8988T (cell line): ENCODE measurements at regions not wholly inside any gene's neighbourhood (a gene's known extent, or its start where the extent isn't known, plus 50 kb on each side); places are given as distances from the start of the nearest gene placed in this dataset.

Source experiments
- DNase-seq: peaks from one replicate; pipeline ENCODE4 v3.0.0; 2011

DNA sequence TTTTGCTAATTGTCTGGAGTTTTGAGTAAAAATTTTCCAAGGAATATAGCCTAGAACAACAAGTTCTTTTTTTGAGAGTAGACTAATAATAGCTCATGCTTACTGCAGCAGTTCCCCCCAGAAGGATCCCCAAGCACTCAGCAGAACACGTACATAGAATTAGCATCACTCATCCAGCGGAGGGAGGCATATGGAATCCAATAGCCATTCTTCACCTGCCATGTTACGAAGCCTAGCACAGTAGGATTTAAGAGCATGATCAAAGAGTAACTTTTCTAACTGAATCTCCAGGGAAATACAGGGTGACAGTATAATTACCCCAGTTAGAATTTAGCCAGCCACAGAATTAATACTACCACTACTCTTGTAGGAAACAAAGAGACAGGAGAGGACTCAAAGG, 511.7 kb upstream of the NOX3 start:
- DNase-seq: no peak

GRCh38 chr6:155964544-155964943, 508.9 kb upstream of the NOX3 start:
- no peak for DNase-seq

- no peak for DNase-seq
Observed at GRCh38 chr6:155962276-155962675, 506.6 kb upstream of the NOX3 start.

GRCh38 chr6:155959898-155960495, 504.4 kb upstream of the NOX3 start:
- no peak for DNase-seq

DNA sequence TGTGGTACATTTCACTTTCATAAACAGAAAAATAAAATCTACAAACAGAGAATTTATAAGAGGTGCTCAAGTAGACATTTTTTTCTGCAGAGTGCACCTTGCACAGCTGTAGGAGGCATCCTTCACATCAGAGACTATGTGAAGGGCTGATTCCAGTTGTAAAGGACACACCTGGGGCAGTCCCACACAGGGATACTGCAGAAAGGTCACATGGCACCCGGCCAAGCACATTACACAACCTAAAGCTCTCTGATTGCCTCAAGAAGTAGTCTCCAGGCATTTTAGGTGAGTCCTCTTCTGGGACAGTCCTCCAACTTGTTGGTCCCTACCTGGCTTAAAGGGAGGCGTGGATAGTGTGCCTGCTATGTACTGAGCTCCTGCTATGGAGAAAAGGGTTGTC, 502.9 kb upstream of the NOX3 start:
- DNase-seq: no peak

DNA sequence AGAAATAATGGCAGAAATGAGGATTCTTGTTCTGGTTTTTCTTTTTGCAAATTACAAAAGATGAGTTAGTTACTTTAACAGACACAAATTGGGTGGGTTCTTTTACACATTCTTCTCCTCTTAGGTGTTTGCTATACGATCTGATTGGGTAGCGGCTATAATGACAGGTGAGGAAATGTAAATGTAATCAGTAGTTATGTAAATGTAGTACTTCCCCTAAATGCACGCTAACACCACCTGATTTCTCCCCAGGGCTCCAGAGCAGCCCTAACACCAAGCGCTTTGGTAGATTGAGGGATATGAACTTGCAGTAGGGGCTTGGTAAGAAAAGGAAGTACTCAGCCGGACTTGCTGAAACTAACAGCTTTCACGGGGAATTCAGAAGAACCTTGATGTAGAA, 499.4 kb upstream of the NOX3 start:
- DNase-seq: no peak

DNA sequence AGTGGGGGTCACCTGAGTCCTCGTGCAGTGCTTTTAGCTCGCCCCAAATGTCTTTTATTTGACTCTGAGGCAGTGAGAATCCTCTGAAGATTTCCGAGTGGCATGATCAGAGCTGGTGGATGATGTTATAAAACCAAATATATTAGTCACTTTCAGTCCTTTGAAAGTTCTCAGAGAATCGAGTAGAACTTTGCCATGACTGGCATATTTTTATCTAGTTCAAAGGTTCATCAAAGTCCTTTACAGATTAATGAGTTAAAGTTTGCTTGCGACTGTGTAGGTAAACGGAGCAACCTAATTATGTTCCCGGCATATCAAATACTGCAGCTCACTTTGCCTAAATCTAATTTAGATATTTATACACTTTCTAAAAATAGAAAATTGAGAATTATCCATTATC, 498.5 kb upstream of the NOX3 start:
- DNase-seq: no peak

- no peak for DNase-seq
Observed at GRCh38 chr6:155949256-155949655, 493.6 kb upstream of the NOX3 start.

GRCh38 chr6:155946860-155947259, 491.2 kb upstream of the NOX3 start:
- DNase-seq: no peak

DNA sequence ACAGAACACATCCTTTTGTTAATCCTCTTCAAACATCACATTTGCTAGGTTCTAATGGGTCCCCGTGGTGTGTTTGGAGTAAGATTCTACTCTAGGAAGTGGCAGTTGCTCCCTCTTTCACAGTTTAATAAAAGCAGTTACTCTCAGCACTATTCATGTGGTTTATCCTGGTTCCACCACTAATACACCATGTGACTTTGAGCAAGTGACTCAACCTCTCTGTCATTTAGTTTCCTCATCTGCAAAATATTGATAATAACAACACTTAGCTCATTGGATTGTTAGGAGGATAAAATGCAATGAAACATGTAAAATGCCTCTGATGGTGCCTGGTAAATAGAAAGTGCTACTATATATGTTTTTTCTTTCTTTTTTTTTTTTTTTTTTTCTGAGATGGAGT, 488.0 kb upstream of the NOX3 start:
- no peak for DNase-seq

- DNase-seq: no peak
Observed at GRCh38 chr6:155939253-155939652, 483.6 kb upstream of the NOX3 start.

- no peak for DNase-seq
Observed at GRCh38 chr6:155936551-155936950, 480.9 kb upstream of the NOX3 start.

- no peak for DNase-seq
Observed at GRCh38 chr6:155936127-155936526, 480.5 kb upstream of the NOX3 start.

DNA sequence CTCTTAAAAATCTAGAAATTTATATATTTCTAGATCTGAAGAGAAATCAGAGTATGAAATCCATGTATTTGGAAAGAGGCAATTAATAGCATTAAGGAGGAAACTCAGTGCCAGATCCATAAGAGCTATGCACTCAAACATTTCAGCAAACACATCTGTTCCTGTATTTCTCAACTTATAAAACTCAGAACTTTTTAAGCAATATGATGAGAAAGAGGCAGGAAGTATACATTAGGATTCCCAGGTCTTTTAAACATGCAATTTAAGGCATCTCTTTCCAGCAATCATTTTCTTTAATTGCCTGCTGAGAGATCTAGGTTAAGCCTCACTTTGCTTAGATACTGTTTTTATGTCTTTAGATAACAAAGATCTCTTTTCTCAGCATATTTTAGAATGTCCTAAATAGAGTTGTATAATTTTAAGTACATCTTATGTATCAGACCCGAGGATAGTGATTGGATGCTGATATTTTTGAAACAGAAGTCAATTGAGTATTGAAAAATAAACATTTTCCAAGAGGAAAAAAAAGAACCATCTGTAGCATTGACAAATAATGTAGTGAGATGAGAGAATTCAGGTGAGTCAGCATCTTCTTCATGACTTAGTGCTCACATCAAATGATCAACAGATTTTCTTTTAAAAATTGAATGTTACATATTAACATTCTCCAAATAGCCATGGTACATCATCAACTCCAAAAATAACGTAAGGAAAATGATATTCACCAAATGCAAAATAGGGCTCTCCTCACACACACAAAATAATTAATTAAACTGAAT, 461.4 kb upstream of the NOX3 start:
- no peak for DNase-seq

GRCh38 chr6:155915651-155916050, 460.0 kb upstream of the NOX3 start:
- DNase-seq: no peak

- DNase-seq: no peak
Observed at GRCh38 chr6:155913816-155914215, 458.2 kb upstream of the NOX3 start.

DNA sequence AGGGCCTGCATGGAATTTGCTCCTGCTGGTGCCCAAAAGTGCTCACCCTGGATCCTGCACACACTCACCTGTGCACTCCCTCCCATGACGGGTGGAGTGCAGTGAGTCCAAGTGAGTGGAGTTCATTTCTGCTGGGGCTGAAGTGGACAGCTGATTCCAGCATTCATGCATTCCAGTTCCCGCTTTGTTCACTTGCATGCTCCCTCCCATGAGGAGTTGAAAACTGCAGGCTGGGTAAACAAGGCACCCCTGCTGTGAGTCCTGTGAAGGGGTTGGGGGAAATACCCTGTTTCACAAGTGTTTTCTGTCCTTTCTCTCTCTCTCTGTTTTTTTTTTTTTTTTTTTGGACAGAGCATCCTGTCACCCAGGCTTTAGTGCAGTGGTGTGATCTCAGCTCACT, 454.1 kb upstream of the NOX3 start:
- DNase-seq: no peak

GRCh38 chr6:155895641-155896040, 440.0 kb upstream of the NOX3 start:
- DNase-seq: no peak

DNA sequence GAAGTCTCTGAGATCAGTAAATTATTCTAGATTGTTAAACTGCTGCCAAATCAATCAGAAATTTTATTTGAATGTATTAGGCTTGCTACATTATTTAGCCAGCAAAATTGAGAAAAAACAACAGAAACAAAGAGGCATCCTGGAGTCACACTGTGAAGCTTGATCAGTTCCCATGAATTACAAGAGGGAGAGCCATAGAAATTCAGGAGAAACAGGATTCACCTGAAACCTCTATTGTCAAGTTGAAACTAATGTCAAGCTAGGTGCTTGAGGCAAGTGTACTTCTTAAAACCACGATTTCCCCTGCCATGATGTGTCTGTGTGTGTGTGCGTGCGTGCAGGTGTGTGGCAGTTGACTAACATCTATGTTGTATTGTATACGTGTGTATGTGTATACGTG, 439.1 kb upstream of the NOX3 start:
- DNase-seq: no peak

DNA sequence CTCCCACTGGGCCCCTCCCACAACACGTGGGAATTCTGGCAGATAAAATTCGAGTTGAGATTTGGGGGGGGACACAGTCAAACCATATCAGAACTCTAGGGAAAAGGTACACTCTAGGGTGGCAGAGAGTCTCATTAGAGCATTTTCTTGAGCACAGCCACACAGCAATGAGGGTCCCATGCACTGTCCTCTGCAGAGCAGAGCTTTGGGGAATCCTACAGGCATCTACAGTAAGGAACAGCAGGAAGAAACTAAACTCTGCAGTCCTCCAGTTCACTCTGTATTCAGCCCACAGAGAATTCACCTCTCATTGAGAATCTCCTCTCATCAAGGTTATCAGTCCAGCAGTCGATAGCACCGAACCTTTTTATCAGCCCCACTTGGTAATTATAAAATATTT, 438.6 kb upstream of the NOX3 start:
- no peak for DNase-seq

DNA sequence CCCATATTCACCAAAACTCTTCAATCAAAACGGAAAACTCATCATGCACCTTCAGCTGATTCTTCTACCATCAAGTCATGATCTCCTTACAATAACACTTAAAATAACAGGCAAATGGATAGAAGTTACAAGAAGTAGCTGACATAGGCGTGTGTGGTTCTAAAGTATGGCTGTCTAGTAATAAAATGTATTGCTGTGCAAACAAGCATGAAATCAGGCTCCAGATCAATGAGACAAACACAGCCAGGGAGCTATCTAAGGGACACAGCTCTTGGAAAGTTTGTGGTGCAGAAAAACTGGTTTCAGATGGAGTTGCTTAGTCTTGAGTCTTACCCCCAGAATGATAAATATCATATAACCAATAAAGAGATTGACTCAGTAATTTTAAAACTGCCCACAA, 434.8 kb upstream of the NOX3 start:
- no peak for DNase-seq

GRCh38 chr6:155889410-155889809, 433.8 kb upstream of the NOX3 start:
- no peak for DNase-seq

DNA sequence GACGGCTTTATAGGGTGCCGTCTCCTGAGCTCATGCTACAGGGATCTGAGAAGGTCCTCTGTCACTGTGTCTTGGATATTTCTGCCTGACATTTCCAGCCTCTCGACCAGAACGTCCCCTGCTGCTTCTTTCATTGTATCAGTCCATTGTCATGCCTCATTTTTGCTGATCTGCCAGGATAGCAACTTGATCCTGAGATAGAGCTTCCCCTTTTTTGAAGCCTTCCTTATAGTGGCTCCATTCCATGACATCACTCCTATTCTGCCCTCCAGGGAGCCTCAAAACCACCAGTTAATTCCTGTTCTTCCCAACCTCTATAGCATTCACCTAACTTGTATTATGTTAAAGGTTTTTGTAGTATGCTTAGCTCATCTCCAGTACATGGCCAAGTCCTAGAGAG, 431.8 kb upstream of the NOX3 start:
- DNase-seq: no peak

- DNase-seq: no peak
Observed at GRCh38 chr6:155883741-155884140, 428.1 kb upstream of the NOX3 start.

GRCh38 chr6:155883334-155883731, 427.7 kb upstream of the NOX3 start:
- no peak for DNase-seq
